OCI-M1 (cell line): ENCODE measurements at regions not wholly inside any gene's neighbourhood (a gene's known extent, or its start where the extent isn't known, plus 50 kb on each side); places are given as distances from the start of the nearest gene placed in this dataset.

Experiments
- DNase-seq: peaks from one replicate; lab custom pipeline; 2025; lab: John Stamatoyannopoulos, UW

DNA sequence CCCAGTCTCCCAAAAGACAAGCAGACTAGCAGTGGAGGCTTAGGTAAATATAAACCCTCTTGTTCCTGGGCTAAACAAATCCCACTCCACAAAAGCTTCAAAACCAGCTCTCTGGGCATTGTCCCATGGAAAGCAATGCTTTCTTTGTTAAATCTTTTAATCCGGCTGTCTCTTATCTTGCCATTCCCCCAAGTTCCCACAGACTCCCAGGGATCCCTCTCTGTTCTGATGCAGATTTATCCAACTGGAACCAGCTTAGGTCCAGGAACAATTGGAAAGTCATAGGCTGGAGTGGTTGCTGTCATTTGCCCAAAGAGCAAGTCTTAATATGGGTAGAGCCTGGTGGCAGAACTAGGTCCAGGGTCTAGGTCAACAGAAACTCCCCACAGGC is 110.1 kb upstream of the ATP1A1 start:
- no peak for DNase-seq

- no peak for DNase-seq
These were observed 106.8 kb upstream of the ATP1A1 start for GRCh38 chr1:116265931-116266863.

GRCh38 chr1:116266864-116267212 is 106.2 kb upstream of the ATP1A1 start:
- no peak for DNase-seq

DNA sequence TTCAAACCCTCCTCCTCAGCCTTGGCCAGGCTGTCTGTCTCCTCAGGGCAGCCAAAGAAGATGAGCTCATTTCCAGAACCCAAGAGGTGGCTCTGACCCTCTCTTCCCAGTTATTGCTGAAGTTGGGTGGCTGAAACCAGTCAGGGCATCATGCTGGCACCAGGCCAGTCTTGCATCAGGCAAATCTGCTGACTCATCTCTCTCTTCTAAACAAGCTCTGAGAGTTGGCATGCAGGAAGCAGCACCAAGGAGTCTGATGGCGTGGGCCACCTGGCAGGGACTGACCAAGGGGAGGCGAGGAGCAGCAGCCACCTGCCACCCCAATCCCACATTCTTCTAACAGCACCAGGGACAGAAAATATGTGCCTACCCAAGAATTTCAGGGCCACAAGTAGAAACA is 104.8 kb upstream of the ATP1A1 start:
- peak; percentile 7 for DNase-seq

DNA sequence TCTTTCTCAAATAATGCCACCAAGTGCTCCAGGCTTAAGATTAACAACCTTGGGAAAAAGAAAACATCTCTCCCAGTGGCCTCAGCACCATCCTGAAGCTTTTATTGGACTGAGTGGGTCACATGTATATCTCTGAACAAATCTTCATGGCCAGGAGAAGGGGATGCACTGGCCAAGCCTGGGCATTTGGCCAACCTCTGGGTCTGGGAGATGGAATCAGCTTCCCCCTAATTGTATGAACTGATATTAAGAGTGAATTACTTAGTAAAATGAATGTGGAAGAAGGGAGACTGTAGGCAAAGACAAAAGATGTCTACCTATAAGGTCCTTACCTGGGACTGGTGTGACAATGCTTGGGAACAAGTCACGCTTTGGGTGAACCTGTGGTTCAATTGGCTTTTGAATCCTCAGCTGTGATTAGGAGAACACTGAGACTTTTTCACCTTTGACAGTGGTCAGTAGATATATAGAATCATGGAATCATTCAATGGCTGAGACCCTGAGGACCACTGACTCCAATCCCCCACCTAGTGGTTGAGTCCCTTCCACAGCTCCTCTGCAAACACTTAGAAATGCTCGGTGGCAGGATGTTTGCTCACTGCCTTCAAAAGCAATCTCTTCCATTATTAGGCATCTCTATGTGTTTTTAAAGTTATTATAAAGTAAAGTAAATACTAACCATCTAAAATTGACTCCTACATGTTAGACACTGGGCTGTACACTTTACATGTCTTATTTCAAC is 102.6 kb upstream of the ATP1A1 start:
- no peak for DNase-seq

DNA sequence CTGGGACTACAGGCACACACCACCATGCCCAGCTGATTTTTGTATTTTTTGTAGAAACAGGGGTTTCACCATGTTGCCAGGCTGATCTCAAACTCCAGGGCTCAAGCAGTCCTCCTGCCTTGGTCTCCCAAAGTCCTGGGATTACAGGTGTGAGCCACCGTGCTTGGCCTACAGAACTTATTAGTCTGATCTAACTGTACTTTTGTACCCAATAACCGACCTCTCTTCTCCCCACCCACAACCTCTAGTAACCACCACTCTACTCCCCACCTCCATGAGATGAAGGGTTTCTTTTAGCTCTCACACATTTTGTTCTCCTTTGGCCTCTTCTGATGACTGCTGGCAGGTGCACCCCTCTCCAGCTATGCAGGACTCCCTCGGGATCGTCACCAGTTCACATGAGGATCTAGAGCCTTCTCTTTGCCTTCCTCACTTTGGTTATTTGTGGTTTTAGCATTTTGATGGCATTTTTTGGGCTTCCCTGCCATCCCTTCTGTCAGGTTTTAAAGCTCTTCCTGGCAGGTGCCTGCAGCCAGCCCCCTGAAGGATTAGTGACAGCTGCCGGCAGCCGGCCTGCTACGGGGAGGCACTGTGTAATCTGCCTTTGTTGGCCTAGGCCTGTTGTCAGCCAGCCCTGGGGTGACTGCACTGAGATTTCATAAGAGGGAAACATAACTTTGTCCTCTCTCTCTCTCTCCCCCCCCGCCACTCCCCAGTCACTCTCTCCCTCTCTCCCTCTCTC is 99.8 kb upstream of the ATP1A1 start:
- DNase-seq = no peak

DNA sequence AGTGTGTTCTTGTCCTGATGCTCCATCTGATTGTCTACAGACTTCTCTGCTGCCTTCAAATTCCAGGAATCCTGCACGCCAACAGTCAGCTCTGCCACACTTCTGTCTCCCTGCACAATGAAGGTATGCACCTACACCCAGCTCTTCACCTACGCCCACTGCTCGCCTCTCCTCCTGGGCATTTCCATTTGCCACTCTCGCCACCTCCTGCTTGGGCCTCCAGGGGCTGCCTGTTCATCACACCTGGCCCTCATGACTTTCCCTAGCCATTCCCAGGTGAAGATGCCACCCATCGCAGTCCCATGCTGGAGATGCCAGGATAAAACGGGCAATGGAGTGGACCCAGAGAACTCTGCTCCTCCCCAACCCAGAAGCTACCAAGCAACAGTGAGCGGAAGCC is 96.5 kb upstream of the ATP1A1 start:
- no peak for DNase-seq

GRCh38 chr1:116277840-116278540 is 95.1 kb upstream of the ATP1A1 start:
- peak; percentile 66 for DNase-seq

DNA sequence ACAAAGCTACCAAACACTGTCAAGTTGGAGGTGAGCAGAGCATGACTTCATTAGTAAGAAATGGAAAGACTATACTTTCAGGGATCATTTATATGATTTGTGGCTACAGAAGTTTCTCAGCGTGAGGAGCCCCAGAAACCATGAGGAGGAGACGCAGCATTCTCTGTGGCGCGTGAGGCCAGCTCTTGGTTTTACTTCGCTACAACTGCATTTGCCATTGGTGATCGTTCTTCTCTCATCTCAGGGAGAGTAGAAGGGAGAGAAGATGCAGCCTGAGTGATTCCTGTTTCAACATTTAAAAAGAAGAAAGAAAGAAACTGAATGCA is 94.5 kb upstream of the ATP1A1 start:
- DNase-seq = no peak

- no peak for DNase-seq
These were observed 93.3 kb upstream of the ATP1A1 start for GRCh38 chr1:116279715-116280114.

DNA sequence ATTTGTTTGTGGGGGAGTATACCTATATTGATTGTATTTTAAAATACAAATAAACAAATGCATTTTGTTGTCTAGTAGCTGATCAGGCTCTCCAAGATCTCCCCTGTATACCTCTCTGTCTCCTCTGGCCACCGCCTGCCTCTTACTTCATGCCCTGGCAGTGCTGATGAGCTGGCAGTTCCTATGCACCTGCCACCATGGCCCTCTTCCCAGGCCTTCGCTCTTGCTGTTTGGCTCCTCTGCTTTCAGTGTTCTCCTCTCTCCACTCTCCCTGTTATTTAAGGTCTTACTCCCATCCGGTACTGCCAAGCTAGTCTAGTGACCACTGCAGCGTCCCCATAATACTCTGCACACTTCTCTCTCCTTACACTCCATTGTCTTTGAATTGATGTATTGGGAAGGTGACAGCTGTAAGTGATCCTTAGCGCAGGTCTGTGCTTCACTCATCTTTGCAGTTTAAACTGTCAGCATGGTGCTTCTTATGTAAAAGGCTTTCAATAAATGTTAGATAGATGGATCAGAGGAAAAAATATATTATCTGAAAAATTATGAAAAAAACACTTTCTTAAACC is 88.1 kb upstream of the ATP1A1 start:
- DNase-seq = no peak

- DNase-seq = no peak
These were observed 86.5 kb upstream of the ATP1A1 start for GRCh38 chr1:116286541-116286971.

GRCh38 chr1:116287341-116288200 is 85.5 kb upstream of the ATP1A1 start:
- no peak for DNase-seq

GRCh38 chr1:116288201-116288598 is 84.8 kb upstream of the ATP1A1 start:
- DNase-seq = no peak

GRCh38 chr1:116289193-116289592 is 83.9 kb upstream of the ATP1A1 start:
- DNase-seq = no peak

DNA sequence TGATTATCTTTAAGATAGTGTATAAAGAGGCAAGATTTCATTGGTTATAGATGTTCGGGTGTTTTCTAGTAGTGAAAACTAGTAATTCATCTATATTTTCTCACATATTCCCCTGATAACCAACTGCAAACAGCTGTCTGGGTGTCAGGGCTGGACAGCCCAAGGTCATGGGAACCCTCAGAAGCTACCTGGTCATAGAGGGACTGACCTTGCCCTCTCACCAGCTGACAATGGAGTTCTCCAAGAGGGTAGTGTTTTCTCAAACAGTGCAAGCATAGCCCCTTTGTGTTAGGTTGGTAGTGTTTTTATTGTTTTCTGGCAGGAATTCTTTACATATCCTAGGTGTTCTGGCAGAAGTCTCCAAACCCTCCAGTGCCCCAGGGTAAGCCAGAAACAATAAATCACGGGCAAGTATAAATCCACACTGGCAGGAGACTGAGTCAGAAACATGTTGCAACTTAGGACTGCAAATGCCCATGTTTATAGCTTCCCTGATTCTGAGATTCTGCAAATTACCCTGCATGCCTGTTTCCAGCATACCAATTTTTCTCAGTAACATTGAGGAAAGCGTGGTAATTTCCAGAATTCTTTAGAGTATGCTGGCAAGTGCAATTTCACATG is 82.8 kb upstream of the ATP1A1 start:
- no peak for DNase-seq

GRCh38 chr1:116291024-116291423 is 82.0 kb upstream of the ATP1A1 start:
- DNase-seq = no peak

- no peak for DNase-seq
These were observed 79.9 kb upstream of the ATP1A1 start for GRCh38 chr1:116292929-116293725.

DNA sequence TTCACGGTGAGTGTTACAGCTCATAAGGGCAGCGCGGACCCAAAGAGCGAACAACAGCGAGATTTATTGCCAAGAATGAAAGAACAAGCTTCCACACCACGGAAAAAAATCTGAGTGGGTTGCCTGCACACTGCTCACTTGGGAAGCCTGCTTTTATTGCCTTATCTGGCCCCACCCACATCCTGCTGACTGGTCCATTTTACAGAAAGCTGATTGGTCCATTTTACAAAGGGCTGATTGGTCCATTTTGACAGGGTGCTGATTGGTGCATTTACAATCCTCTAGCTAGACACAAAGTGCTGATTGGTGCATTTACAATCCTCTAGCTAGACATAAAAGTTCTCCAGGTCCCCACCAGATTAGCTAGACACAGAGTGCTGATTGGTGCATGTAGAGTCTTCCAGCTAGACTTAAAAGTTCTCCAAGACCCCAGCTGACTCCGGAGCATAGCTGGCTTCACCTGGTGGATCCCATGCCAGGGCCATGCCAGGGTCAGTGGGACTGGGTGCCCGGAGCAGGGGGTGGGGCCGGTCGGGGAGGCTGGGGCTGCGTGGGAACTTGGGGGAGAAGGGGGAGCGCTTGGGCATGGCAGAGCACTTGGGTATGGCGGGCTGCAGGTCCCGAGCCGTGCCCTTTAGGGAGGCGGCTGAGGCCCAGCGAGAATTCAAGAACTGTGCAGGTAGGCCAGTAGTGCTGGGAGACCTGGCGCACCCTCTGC is 75.4 kb upstream of the ATP1A1 start:
- no peak for DNase-seq
